ENCODE measurements at regions not wholly inside any gene's neighbourhood (a gene's known extent, or its start where the extent isn't known, plus 50 kb on each side); places are given as distances from the start of the nearest gene placed in this dataset.

- H3K4me3 ChIP-seq (ENCODE audit: low read depth, low read length) = no peak overlapping the region
- no peak for DNase-seq (ENCODE audit: low read depth)
- TF ChIP-seq, protein P1, sequence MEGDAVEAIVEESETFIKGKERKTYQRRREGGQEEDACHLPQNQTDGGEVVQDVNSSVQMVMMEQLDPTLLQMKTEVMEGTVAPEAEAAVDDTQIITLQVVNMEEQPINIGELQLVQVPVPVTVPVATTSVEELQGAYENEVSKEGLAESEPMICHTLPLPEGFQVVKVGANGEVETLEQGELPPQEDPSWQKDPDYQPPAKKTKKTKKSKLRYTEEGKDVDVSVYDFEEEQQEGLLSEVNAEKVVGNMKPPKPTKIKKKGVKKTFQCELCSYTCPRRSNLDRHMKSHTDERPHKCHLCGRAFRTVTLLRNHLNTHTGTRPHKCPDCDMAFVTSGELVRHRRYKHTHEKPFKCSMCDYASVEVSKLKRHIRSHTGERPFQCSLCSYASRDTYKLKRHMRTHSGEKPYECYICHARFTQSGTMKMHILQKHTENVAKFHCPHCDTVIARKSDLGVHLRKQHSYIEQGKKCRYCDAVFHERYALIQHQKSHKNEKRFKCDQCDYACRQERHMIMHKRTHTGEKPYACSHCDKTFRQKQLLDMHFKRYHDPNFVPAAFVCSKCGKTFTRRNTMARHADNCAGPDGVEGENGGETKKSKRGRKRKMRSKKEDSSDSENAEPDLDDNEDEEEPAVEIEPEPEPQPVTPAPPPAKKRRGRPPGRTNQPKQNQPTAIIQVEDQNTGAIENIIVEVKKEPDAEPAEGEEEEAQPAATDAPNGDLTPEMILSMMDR (conservative IDR thresholded peaks at IDR 0.05; ENCODE audit: low read depth, low read length) = no peak
Observed at GRCh38 chr3:118380576-118380975, 654.1 kb downstream of the IGSF11 start.

DNA sequence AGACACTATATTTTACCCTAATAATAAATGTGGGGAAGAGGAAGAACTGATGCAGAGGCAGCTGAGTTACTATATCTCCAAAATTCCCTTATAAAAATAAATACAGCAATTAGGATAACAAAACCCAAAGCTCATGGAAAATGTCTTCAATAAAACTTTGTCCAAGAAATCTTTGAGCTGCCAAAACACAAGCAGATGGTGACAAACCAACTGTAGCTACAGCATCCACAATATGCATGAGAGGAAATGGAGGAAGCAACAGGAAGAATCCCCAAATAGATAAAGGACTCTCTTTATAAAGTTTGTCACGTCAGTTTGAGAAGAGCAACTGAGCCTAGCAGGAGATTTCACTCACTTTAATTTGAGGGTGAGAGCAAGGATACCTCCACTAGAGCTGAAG is 638.2 kb downstream of the IGSF11 start:
- H3K4me3 ChIP-seq (ENCODE audit: low read depth, low read length) = no peak overlapping the region
- TF ChIP-seq, protein P1 (conservative IDR thresholded peaks at IDR 0.05; ENCODE audit: low read depth, low read length) = no peak

DNA sequence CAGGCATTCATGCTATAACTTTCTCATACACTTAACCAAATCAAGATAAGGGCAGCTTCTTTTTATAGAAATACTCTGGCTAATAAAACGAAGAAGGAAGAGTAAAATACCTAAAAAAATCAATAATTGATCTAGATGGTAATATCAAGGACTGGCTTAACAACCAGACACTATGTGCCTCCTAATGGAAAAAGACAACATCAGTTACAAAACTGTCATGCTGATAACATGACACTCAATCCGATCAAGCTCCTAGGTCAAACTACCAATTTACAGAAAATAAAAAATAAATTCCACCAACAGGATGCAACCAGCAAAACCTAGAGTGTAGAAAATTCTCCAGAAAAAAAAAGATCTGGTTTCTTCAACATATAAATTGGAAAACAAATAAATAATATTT is 634.6 kb downstream of the IGSF11 start:
- TF ChIP-seq, protein P1 (conservative IDR thresholded peaks at IDR 0.05; ENCODE audit: low read depth, low read length) = no peak
- DNase-seq (ENCODE audit: low read depth) = no peak
- no peak overlapping the region for H3K4me3 ChIP-seq (ENCODE audit: low read depth, low read length)

More for the DNA sequence above, 638.2 kb downstream of the IGSF11 start:
- DNase-seq (ENCODE audit: low read depth) = no peak

- TF ChIP-seq, protein P1 (conservative IDR thresholded peaks at IDR 0.05; ENCODE audit: low read depth, low read length) = no peak
- H3K4me3 ChIP-seq (ENCODE audit: low read depth, low read length) = no peak overlapping the region
- DNase-seq (ENCODE audit: low read depth) = no peak
Observed at GRCh38 chr3:118400886-118401285, 633.8 kb downstream of the IGSF11 start.

- no peak for DNase-seq (ENCODE audit: low read depth)
- TF ChIP-seq, protein P1 (conservative IDR thresholded peaks at IDR 0.05; ENCODE audit: low read depth, low read length) = no peak
Observed at GRCh38 chr3:118401887-118402286, 632.8 kb downstream of the IGSF11 start.

DNA sequence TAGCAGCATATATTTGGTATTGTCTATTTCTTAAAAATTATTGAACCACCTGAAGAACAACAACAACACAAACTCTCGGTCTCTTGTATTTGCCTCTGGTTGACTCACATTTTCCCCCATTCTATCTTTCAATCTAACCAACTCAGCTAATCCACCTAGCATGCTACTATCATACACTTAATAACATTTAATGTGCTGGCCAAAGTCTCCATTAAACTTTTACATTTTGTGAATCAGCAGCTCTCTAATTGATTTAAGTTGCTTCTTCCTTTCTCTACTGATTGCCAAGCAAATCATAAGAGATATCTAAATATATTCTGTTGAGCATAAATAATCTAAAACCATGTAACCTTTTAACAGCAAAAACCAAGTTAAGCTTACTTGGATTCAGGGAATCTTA is 631.7 kb downstream of the IGSF11 start:
- DNase-seq (ENCODE audit: low read depth) = no peak
- no peak overlapping the region for H3K4me3 ChIP-seq (ENCODE audit: low read depth, low read length)
- TF ChIP-seq, protein P1 (conservative IDR thresholded peaks at IDR 0.05; ENCODE audit: low read depth, low read length) = no peak

More at GRCh38 chr3:118401887-118402286, 632.8 kb downstream of the IGSF11 start:
- H3K4me3 ChIP-seq (ENCODE audit: low read depth, low read length) = no peak overlapping the region

GRCh38 chr3:118406562-118406961 is 628.1 kb downstream of the IGSF11 start:
- no peak for DNase-seq (ENCODE audit: low read depth)
- TF ChIP-seq, protein P1 (conservative IDR thresholded peaks at IDR 0.05; ENCODE audit: low read depth, low read length) = no peak
- H3K4me3 ChIP-seq (ENCODE audit: low read depth, low read length) = no peak overlapping the region

Measured in choroid plexus epithelial cell (primary cell).